HG02943 (cell line): ENCODE measurements at regions not wholly inside any gene's neighbourhood (a gene's known extent, or its start where the extent isn't known, plus 50 kb on each side); places are given as distances from the start of the nearest gene placed in this dataset.

Source experiments
- ATAC-seq: cut with Tn5 transposase; IDR thresholded peaks from one replicate; pipeline ENCODE4 v1.9.1; 2021; ENCODE audit warnings: mild to moderate bottlenecking, low read depth, moderate library complexity; ENCODE audit not compliant: unreplicated experiment

DNA sequence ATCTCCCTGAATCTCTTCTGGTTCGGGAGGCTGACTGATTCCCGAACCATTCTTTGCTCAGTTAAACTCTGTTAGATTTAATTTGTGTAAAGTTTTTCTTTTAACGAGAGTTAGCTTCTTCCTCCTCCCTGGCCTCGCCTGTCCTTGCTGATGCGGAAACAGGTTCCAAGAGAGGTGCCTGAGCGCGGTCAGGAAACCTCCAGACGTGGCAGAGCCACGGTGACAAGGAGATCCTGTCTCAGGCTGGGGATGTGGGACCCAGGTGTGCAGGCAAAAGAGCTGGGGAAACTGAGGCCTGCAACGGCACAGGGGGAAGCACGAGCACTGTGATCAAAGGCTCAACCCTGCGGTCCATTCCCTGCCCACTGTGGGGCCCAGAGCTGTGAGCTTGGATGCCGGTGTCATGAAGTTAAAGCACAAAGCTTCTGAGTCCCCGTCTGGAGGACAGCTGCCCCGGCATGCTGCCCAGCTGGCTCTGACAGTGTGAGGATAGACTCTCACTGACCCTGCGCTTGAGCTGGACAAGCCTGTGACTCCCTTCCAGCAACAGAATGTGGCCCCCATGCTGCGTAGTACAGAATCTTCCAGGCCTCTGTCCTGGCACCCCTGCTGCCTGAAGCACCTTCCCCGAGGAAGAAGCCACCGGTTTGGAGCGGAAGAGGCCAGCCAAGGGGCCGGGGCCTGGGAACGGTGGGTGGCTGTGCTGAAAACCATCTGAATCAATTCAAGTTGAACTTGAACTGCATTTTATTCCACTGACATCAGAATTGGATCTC, 960.6 kb downstream of the BRD1 start:
- no peak for ATAC-seq

GRCh38 chr22:48864748-48865147, 962.9 kb downstream of the BRD1 start:
- ATAC-seq: no peak

GRCh38 chr22:48863965-48864528, 963.6 kb downstream of the BRD1 start:
- no peak for ATAC-seq

GRCh38 chr22:48860557-48860956, 967.1 kb downstream of the BRD1 start:
- no peak for ATAC-seq

DNA sequence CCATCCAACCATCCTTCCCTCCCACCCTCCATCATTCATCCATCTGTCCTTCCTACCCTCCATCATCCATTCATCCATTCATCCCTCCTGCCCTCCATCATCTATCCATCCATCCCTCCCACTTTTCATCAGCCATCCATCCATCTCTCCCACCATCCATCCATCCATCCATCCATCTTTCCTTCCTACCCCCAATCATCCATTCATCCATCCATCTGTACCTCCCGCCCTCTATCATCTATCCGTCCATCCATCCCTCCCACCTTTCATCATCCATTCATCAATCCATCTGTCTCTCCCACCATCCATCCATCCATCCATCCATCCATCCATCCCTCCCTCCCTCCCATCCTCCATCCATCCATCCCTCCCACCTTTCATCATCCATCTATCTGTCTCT, 968.8 kb downstream of the BRD1 start:
- ATAC-seq: no peak

GRCh38 chr22:48858121-48858520, 969.6 kb downstream of the BRD1 start:
- no peak for ATAC-seq

DNA sequence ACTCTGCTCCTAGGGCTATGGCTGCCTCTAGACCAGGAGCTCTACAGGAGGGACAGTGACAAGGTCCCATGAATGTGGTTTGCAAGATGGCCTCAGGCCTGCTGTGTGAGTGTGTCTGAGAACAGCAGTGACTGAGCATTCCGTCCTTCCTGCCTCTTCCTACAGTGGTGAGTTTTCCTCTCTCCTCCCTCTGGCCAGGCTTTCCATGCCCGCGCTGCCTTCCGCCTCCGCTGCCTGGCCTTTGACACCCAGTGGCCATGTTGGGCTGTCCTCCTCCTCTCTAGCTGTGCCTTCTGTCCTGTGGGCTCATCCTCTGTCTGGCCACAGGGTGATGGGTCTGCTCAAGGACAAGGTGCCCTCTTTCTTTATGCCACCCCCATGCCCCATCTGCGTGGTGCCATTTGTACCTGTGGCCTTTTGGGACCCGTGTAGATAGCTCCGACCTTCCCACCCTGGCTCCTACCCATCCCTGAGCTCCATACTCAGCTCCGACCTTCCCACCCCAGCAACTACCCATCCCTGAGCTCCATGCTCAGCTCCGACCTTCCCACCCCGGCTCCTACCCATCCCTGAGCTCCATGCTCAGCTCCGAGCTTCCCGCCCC, 970.4 kb downstream of the BRD1 start:
- ATAC-seq: no peak

DNA sequence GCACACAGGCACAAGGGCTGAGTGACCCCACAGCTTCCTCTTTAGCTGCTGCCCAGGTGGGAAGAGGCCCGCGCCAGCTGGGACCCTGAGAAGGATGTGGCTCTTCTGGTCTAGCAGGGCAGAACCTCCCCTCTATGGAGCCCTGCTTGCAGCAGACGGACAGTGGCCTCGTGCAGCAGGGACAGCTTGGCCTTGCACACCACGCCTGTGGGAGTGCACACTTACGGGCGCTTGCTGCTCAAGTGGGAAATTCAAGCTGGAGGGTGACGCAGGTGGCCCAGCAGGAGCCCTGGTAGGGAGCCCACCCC, 971.4 kb downstream of the BRD1 start:
- ATAC-seq: no peak

GRCh38 chr22:48855593-48856307, 971.9 kb downstream of the BRD1 start:
- ATAC-seq: no peak

- ATAC-seq: no peak
These were observed 972.7 kb downstream of the BRD1 start for GRCh38 chr22:48855013-48855412.

DNA sequence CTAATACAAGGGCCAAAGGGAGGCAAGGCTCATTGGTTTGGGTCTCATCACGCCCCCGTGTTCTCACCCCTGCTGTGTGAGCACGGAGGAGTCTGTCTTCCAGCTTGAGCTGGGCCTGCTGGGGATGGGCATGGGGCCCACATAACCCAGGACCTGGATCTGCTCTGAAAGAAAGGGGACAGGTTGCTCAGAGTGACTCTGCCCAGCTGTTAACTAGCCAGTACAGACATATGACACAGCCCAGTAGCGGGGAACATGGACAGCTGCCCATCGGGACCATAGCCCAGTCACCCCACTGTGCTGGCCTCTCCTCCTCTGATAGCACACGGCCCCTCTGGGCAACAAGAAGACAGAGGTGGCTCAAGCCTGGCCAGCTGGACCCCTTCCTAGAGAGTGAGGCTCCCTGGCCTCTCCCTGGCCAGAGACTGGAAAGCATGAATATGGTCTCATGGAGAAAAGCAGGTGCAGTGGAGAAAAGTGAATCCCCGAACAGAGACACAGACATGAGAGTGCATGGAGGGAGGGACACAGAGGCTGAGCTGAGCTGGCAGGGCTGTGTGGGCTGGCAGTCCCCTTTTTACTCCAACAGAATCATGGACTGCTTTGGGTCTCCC, 973.9 kb downstream of the BRD1 start:
- no peak for ATAC-seq

- ATAC-seq: no peak
These were observed 975.6 kb downstream of the BRD1 start for GRCh38 chr22:48851933-48852549.

- no peak for ATAC-seq
These were observed 976.9 kb downstream of the BRD1 start for GRCh38 chr22:48850658-48851287.

- ATAC-seq: no peak
These were observed 977.6 kb downstream of the BRD1 start for GRCh38 chr22:48849963-48850657.

GRCh38 chr22:48849219-48849912, 978.3 kb downstream of the BRD1 start:
- ATAC-seq: no peak

DNA sequence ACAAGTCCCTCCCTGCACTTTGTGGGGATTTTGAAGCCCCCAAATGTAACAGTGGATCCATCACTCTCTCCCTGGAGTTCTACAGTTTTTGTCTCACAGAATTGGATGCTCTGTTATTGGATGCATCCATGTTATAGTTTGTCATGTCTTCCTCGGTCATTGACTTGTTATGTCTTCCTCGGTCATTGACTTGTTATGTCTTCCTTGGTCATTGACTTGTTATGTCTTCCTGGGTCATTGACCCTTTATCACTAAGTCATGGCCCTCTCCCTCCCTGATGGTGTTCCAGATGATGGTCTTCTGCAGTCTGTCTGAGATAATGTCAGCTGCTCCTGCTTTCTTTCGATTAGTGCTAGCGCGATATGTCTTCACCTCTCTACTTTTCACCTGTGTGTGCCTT, 981.5 kb downstream of the BRD1 start:
- ATAC-seq: no peak

DNA sequence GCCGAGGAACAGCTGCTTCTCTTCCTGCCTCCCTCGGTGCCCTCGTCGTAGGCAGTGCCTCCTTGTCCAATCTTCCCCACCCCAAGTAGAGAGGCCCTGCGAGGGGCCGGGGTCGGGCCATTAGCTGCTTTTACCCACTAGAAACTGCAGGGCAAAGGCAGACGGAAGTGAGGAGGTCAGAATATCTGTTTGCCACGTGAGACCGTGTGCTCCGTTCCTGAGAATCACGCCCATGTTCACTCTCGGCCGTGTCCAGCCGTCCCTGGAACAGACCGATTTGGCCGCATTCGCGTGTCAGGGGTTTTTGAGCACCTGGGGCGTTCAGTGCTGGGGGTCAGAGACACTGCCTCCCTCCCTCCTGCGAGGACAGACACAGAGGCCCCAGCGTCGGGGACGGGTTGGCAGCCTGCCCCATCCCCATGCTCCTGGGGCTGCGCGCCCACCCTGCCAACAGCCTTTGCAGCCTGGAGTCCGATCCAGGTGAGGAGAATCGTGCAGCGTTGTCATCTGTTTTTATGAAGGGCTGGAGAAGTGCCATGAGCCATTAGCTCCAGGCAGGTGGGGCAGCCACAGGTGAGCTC, 982.2 kb downstream of the BRD1 start:
- no peak for ATAC-seq

DNA sequence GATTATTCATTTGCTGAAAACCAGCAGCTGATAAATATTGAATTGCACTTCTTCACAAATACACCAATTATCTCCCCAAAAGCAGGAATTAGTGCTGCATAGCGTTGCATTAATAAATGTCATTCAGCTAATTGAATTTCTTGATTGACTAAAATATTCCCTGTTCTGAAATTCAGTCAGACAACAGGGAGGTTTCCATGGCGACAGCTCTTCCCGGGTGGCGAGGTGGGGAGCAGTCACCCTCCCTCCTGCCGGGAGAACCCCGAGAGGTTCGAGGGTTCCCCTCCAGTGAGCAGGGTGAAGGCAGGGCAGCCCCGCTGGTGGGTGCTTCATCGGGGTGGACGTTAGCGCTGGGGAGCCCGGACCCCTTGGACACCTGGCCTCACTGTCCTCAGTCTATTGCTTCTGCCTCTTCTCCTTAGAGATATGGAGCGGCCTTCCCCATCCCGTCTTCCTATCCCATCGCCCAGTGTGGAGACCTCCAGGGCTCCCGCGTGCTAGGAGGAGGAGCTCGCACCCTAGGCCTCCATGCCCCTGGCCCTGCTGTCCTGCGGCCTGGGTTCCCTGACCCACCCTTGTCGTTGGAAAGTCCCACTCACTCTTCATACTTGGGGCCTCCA, 983.5 kb downstream of the BRD1 start:
- ATAC-seq: no peak
